Activated naive CD8-positive, alpha-beta T cell (primary cell): ENCODE measurements at regions not wholly inside any gene's neighbourhood (a gene's known extent, or its start where the extent isn't known, plus 50 kb on each side); places are given as distances from the start of the nearest gene placed in this dataset.

ENCODE experiments used
- H3K27ac Mint-ChIP-seq: one replicate; pipeline ENCODE4 v1.8.0; 2021; ENCODE audit warnings: mixed read lengths
- H3K27me3 Mint-ChIP-seq: one replicate; pipeline ENCODE4 v1.8.0; 2021; ENCODE audit warnings: mixed read lengths
- H3K36me3 Mint-ChIP-seq: one replicate; pipeline ENCODE4 v1.8.0; 2021; ENCODE audit warnings: mixed read lengths
- H3K4me1 Mint-ChIP-seq: one replicate; pipeline ENCODE4 v1.8.0; 2021; ENCODE audit warnings: low read depth, mixed read lengths
- H3K4me3 Mint-ChIP-seq: one replicate; pipeline ENCODE4 v1.8.0; 2021; ENCODE audit warnings: mild to moderate bottlenecking, mixed read lengths
- H3K9me3 Mint-ChIP-seq: one replicate; pipeline ENCODE4 v1.8.0; 2021; ENCODE audit warnings: low read depth, mixed read lengths

GRCh38 chr18:78605255-78605654 is 374.4 kb upstream of the SALL3 start:
- Mint-ChIP-seq H3K9me3 (no peaks in the 10 kb centered on the region), H3K27me3 (no peaks in the 10 kb centered on the region), H3K4me3 (no peak overlapping the region), H3K4me1 (no peaks in the 10 kb centered on the region), H3K36me3 (no peaks in the 10 kb centered on the region), H3K27ac (no peak overlapping the region)

DNA sequence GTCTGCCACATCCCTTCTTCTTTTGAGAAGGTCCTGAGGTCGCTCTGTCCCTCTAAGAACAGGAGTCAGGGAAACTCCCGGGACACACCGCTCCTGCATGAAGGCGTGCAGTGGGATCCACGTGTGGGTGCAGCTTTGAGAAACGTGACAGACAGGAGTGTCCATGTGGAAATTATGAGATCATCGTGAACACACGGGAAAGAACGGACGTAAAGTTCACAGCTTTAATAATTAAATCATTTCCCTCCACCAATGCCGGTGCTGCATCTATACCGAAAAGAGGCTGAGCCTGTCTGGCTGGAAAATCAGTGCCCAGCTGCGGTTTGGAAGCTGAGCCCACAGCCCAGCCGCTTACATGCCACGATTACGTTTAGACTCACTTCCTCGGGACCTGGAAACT is 372.4 kb upstream of the SALL3 start:
- Mint-ChIP-seq H3K9me3 (no peaks in the 10 kb centered on the region), H3K27me3 (no peaks in the 10 kb centered on the region), H3K4me3 (no peak overlapping the region), H3K27ac (no peak overlapping the region), H3K36me3 (no peaks in the 10 kb centered on the region), H3K4me1 (no peaks in the 10 kb centered on the region)

GRCh38 chr18:78607784-78608183 is 371.8 kb upstream of the SALL3 start:
- no peak overlapping the region for H3K4me3 Mint-ChIP-seq
- no peak overlapping the region for H3K27ac Mint-ChIP-seq
- H3K36me3 Mint-ChIP-seq = no peaks in the 10 kb centered on the region
- no peaks in the 10 kb centered on the region for H3K27me3 Mint-ChIP-seq
- H3K9me3 Mint-ChIP-seq = no peaks in the 10 kb centered on the region
- H3K4me1 Mint-ChIP-seq = no peaks in the 10 kb centered on the region

GRCh38 chr18:78610179-78610578 is 369.4 kb upstream of the SALL3 start:
- Mint-ChIP-seq H3K27ac (no peak overlapping the region), H3K9me3 (no peaks in the 10 kb centered on the region), H3K4me1 (no peaks in the 10 kb centered on the region), H3K4me3 (no peak overlapping the region), H3K36me3 (no peaks in the 10 kb centered on the region), H3K27me3 (no peaks in the 10 kb centered on the region)

DNA sequence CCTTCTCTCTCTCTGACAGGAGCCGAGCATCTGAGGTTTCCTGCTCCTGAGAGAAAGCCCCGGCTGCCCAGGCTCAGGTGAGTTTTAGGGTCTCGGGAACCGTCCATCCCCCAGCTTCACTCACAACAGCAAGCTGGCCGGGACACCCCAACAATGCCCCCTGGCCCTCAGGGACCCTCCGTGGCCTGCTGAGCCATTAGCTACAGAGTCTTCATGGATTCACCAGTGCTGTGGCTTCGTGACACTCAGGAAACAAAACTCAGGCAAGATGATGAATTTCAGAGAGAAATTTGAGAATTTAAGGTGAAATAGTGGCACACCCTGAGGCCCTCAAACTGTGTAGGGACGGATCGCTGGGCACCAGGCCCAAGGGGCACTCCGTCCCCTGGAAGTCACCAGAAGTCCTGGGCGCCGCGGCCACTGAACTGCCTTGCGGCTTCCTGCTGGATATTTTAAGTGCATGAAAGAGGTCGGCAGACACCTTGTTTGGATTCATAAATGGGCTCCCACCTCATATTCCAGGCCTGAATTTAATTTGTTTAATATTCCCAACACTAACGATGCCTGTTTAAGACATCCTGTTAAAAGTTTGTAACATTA is 368.3 kb upstream of the SALL3 start:
- H3K4me3 Mint-ChIP-seq = no peak overlapping the region
- peaks cover 5% of the 10 kb centered on the region for H3K9me3 Mint-ChIP-seq
- no peaks in the 10 kb centered on the region for H3K27me3 Mint-ChIP-seq
- no peak overlapping the region for H3K27ac Mint-ChIP-seq
- no peaks in the 10 kb centered on the region for H3K4me1 Mint-ChIP-seq
- H3K36me3 Mint-ChIP-seq = no peaks in the 10 kb centered on the region

DNA sequence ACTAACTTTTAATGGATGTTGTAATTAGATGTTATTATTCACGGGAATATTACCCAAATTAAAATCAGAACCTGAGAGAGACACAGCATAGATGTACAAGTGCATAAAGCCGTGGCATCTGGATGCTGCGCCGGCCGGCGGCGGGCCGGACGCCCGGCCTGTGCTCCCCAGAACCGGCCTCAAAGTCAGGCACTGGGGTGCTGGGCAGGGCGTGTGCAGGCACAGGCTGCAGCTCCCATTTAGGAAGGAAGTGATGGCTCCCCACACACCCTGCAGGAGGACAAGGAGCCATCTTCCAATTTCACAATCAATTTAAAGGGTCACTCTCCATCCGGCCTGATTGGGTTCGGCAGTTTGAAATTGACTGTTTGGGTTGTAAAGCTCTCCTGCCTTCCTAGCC is 367.7 kb upstream of the SALL3 start:
- Mint-ChIP-seq H3K9me3 (peaks cover 11% of the 10 kb centered on the region), H3K27me3 (no peaks in the 10 kb centered on the region), H3K4me3 (no peak overlapping the region), H3K4me1 (no peaks in the 10 kb centered on the region), H3K27ac (no peak overlapping the region), H3K36me3 (no peaks in the 10 kb centered on the region)

DNA sequence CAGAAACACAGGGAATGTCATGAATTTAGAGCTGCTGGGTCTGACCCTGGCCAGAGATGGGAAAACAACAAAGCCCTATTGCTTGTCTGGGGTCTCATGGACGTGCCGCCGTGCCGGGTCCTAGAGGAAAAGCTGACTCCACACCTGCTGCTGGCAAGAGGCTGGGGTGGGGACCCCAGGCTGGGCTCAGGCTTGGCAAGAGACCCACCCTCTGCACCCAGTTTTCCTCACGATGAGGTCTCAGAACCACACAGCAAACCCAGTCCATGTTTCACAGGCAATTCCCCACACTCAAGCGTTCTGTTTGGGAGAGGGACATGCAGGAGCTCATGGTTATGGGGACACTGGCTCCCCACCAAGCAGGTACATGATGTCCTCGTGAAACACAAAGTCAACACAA is 367.3 kb upstream of the SALL3 start:
- Mint-ChIP-seq H3K36me3 (no peaks in the 10 kb centered on the region), H3K4me3 (no peak overlapping the region), H3K27ac (no peak overlapping the region), H3K9me3 (peaks cover 13% of the 10 kb centered on the region), H3K4me1 (no peaks in the 10 kb centered on the region), H3K27me3 (no peaks in the 10 kb centered on the region)

- no peak overlapping the region for H3K4me3 Mint-ChIP-seq
- no peaks in the 10 kb centered on the region for H3K27me3 Mint-ChIP-seq
- H3K27ac Mint-ChIP-seq = no peak overlapping the region
- H3K36me3 Mint-ChIP-seq = no peaks in the 10 kb centered on the region
- H3K9me3 Mint-ChIP-seq = peaks cover 16% of the 10 kb centered on the region
- no peaks in the 10 kb centered on the region for H3K4me1 Mint-ChIP-seq
Measured at GRCh38 chr18:78612801-78613200, 366.8 kb upstream of the SALL3 start.

DNA sequence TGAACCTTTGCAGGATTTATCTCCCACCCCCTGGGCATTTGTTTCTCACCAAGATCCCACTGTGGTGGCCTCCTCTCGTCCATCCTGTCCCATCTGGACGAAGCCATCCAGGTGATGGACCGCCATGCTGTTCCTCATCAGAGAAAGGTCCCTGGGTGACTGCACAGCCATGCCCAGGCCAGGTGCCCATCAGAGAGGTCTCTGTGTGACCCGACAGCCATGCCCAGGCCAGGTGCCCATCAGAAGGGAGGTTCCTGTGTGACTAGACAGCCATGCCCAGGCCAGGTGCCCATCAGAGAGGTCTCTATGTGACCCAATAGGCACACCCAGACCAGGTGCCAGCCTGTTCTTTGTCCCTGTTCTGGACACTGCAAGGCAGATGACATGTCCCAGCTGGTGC is 360.9 kb upstream of the SALL3 start:
- H3K36me3 Mint-ChIP-seq = no peaks in the 10 kb centered on the region
- no peaks in the 10 kb centered on the region for H3K4me1 Mint-ChIP-seq
- H3K4me3 Mint-ChIP-seq = no peak overlapping the region
- peaks cover 7% of the 10 kb centered on the region for H3K27me3 Mint-ChIP-seq
- no peak overlapping the region for H3K27ac Mint-ChIP-seq
- H3K9me3 Mint-ChIP-seq = peaks cover 16% of the 10 kb centered on the region

GRCh38 chr18:78619854-78620253 is 359.8 kb upstream of the SALL3 start:
- Mint-ChIP-seq H3K27ac (no peak overlapping the region), H3K27me3 (peaks cover 17% of the 10 kb centered on the region), H3K4me3 (no peak overlapping the region), H3K9me3 (peaks cover 16% of the 10 kb centered on the region), H3K4me1 (no peaks in the 10 kb centered on the region), H3K36me3 (no peaks in the 10 kb centered on the region)

- Mint-ChIP-seq H3K9me3 (peaks cover 16% of the 10 kb centered on the region), H3K27me3 (peaks cover 17% of the 10 kb centered on the region), H3K36me3 (no peaks in the 10 kb centered on the region), H3K4me3 (no peak overlapping the region), H3K27ac (no peak overlapping the region), H3K4me1 (no peaks in the 10 kb centered on the region)
Measured at GRCh38 chr18:78620326-78620725, 359.3 kb upstream of the SALL3 start.

- no peaks in the 10 kb centered on the region for H3K36me3 Mint-ChIP-seq
- H3K27ac Mint-ChIP-seq = no peak overlapping the region
- H3K27me3 Mint-ChIP-seq = peaks cover 21% of the 10 kb centered on the region
- peaks cover 4% of the 10 kb centered on the region for H3K4me1 Mint-ChIP-seq
- no peak overlapping the region for H3K4me3 Mint-ChIP-seq
- H3K9me3 Mint-ChIP-seq = peaks cover 11% of the 10 kb centered on the region
Measured at GRCh38 chr18:78621141-78621755, 358.4 kb upstream of the SALL3 start.

- peaks cover 4% of the 10 kb centered on the region for H3K4me1 Mint-ChIP-seq
Measured at GRCh38 chr18:78622251-78622906, 357.2 kb upstream of the SALL3 start.

DNA sequence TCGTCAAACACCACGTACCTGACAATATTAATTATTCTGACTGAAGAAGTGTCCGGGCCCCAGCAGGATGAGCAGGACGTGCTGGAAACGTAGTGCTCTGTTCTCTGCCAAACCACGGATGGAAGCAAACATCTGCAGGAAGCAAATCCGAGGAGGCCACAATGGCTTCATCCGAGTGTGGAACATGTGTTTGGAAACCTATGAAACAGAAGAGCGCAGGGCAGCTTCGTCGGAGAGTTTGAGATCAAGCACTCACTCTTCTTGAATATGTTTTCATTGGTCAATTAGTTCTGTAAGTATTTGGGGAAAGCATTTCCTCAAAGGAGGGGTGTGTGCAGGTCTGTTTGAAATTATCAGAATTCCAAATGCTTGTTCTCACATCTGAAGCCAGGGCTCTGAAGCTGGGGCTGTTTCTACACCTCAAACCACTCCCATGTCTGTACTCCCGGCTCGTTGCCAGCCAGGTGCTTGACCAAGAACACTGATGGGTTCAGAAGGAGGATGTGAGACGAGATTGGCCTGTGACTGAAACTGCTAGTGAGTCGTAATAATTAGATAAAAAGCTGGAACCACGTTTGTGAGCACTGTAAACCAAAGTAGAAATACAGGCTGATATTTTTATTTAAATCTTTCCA is 356.6 kb upstream of the SALL3 start:
- H3K27me3 Mint-ChIP-seq = peaks cover 22% of the 10 kb centered on the region
- H3K27ac Mint-ChIP-seq = no peak overlapping the region
- H3K4me1 Mint-ChIP-seq = peaks cover 4% of the 10 kb centered on the region

More at GRCh38 chr18:78622251-78622906, 357.2 kb upstream of the SALL3 start:
- Mint-ChIP-seq H3K27ac (no peak overlapping the region), H3K36me3 (no peaks in the 10 kb centered on the region), H3K9me3 (peaks cover 2% of the 10 kb centered on the region), H3K4me3 (no peak overlapping the region), H3K27me3 (peaks cover 22% of the 10 kb centered on the region)

GRCh38 chr18:78624646-78625279 is 354.9 kb upstream of the SALL3 start:
- peaks cover 4% of the 10 kb centered on the region for H3K4me1 Mint-ChIP-seq
- peaks cover 20% of the 10 kb centered on the region for H3K27me3 Mint-ChIP-seq
- H3K36me3 Mint-ChIP-seq = no peaks in the 10 kb centered on the region
- no peak overlapping the region for H3K4me3 Mint-ChIP-seq
- no peaks in the 10 kb centered on the region for H3K9me3 Mint-ChIP-seq
- H3K27ac Mint-ChIP-seq = no peak overlapping the region

More for the DNA sequence above, 356.6 kb upstream of the SALL3 start:
- Mint-ChIP-seq H3K4me3 (no peak overlapping the region), H3K9me3 (no peaks in the 10 kb centered on the region), H3K36me3 (no peaks in the 10 kb centered on the region)
